NB4 (cell line): ENCODE measurements at regions not wholly inside any gene's neighbourhood (a gene's known extent, or its start where the extent isn't known, plus 50 kb on each side); places are given as distances from the start of the nearest gene placed in this dataset.

Source experiments
- CTCF ChIP-seq: IDR thresholded peaks from one replicate; pipeline ENCODE4 v1.5.1; 2012; ENCODE audit warnings: low read depth, low read length
- MAX ChIP-seq: IDR thresholded peaks from 2 replicates; pipeline ENCODE4 v1.6.1; 2011; ENCODE audit warnings: low read depth, low read length
- MYC ChIP-seq: IDR thresholded peaks from 2 replicates; pipeline ENCODE4 v1.6.1; 2011; ENCODE audit warnings: low read depth, low read length
- POLR2A ChIP-seq: IDR thresholded peaks from 2 replicates; pipeline ENCODE4 v1.6.1; 2011; ENCODE audit warnings: mild to moderate bottlenecking; ENCODE audit not compliant: insufficient read length; ENCODE audit errors: extremely low read depth

- no peak for TF ChIP-seq POLR2A
- no peak for TF ChIP-seq MYC
- no peak for TF ChIP-seq CTCF
- TF ChIP-seq MAX: no peak
Measured at GRCh38 chr18:66676699-66677098, 72.8 kb upstream of the CDH19 start.
